Fibroblast of skin of abdomen (primary cell): ENCODE measurements at regions not wholly inside any gene's neighbourhood (a gene's known extent, or its start where the extent isn't known, plus 50 kb on each side); places are given as distances from the start of the nearest gene placed in this dataset.

Experiments
- DNase-seq: peaks from one replicate; pipeline ENCODE4 v3.0.0-alpha.2; 2013

DNA sequence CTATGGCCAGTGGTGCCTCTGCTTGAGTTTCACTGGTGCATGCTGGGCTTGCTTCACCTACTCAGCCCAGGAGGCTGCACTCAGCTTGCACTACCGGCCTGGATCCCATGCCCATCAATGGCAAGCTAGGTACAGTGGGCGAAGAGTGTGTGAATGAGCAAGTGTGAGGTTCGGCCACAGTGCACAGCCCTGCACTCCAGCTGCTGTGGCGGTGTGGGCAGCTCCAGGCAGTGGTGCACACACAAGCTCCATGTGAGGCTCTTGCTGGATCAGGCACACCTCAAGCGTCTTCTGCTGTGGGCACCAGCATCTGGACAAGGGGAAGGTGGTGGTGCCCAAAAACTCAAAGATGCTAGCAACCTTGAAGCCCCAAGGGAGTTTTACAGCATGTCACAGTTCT lies 820.9 kb upstream of the LCORL start:
- no peak for DNase-seq

GRCh38 chr4:18840481-18840880 lies 818.9 kb upstream of the LCORL start:
- DNase-seq: no peak

DNA sequence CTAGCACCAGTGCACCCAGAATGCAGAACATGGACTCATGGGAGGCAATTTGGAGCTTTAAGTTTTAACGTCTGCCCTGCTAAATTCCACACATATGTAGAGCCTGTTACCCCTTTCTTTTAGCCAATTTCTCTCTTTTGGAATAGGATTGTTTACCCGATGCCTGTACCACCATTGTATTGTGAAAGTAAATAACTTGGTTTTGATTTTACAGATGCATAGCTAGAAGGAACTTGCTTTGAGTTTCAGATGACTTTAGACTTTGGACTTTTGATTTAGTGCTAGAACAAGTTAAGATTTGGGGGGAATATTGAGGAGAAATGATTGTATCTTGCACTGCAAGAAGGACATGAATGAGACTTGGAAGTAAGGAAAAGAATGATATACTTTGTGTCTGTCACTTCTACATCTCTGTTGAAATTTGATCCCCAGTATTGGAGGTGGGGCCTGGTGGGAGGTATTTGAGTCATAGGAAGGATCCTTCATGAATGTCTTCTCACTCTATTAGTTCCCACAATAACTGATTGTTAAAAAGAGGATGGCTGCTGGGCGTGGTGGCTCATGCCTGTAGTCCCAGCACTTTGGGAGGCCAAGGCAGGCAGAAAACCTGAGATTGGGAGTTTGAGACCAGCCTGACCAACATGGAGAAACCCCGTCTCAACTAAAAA lies 794.8 kb upstream of the LCORL start:
- DNase-seq: no peak

GRCh38 chr4:18815779-18816173 lies 794.2 kb upstream of the LCORL start:
- DNase-seq: no peak

GRCh38 chr4:18815081-18815778 lies 793.7 kb upstream of the LCORL start:
- DNase-seq: no peak

DNA sequence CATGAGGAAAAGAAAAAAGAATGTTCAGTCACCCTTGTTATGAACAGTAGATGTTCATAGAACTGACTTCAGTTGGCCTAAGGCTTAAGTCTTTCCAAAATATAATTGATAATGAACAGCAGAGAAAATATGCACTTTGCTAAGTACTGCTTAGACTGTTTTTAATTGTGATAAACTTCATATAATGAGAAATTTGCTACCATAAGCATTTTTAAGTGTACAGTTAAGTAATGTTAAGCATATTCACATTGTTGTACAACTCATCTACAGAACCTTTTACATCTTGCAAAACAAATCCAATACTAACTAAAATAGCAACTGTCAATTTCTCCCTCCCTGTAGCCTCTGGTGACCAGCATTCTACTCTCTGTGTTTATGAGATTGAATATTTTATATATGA lies 792.2 kb upstream of the LCORL start:
- no peak for DNase-seq

- DNase-seq: no peak
Observed at GRCh38 chr4:18813055-18813454, 791.5 kb upstream of the LCORL start.

DNA sequence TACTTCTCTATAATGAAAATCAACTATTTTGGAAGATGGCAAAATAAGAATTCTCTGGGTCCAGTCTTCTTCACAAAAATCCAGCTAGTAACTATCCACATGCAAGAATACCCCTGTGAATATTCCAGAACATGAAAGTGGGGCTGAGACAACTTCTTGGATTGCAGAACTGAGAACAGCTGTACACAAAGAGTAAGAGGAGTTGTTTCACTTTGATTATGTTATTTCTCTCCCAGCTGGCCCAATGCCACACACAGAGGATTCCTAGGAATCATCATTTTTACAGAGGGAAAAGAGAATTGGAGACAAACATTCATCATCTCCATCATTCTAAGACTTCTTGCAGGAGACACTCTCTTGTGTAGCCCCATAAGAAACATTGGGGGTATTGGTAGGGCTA lies 782.2 kb upstream of the LCORL start:
- no peak for DNase-seq

DNA sequence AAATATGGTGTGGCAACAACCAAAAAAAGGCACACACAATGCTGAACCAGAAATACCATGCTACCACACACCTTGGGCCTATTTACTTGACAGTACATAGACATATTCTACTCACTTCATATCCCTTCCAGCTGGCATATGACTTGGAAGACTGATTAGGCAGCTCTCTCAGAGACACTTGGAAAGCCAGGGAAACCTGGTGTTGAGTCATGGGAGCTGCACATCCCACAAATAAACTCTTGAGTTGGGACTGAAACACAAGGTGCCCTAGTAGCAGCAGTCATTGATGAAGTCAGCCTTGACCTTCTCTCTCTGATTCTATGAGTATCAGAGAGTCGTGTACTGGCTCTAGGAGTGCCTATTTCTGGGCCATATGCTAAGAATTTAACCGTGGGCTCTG lies 776.6 kb upstream of the LCORL start:
- DNase-seq: no peak

DNA sequence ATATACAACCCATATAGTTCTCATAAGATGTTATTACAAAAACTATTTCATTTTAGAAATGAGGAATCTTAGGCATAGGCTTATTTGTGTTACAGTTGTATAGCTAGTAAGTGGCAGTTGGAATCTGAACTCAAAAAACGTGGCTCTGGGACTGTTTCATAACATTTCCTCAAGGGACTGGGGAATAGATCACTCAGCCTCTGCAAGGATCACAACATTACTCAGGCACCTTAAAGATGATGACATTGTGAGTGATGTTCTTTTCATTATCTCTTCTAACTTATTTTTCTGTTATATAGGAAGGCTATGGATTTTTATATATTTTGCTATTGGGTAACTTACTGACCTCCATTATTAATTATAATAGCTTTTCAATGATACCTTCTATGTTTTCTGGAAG lies 774.2 kb upstream of the LCORL start:
- DNase-seq: no peak

- DNase-seq: no peak
Observed at GRCh38 chr4:18777190-18777930, 755.8 kb upstream of the LCORL start.

GRCh38 chr4:18767921-18768320 lies 746.4 kb upstream of the LCORL start:
- DNase-seq: no peak

- no peak for DNase-seq
Observed at GRCh38 chr4:18756671-18757070, 735.1 kb upstream of the LCORL start.

- no peak for DNase-seq
Observed at GRCh38 chr4:18754180-18754579, 732.6 kb upstream of the LCORL start.

DNA sequence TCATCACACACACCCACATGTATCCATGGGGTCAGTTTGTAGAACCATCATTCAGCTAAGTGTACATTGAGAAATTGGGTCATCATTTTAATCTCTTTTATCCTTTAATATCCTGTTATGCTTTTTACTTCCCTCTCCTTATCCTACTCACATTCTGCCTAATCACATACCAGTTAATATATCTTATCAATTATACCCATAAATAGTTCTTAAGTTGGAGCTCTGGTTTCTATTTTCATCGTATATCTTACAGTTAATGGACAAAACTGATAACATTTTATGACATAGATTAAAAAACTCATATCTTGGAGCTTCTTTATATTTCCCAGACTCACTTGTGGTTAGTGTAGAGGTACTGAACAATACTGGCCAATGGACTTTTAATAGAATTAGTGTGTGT lies 729.5 kb upstream of the LCORL start:
- DNase-seq: no peak

DNA sequence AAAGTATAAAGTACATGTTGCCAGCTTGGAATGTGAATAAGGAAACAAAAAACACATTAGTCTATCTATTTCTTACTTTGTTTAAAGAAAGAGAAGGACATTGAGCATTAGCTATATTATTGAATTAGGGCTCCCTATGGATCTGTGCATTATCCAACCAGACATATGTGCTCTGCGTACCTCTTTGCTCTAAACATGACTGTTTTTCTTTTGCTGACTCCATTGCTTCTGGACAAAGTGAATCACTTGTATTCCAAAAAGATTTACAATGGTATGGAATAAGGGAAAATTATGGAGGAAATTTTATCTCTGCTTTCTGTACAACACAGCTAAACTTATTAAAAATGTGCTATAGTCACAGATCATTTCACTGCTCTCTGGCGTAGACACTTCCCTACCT lies 727.8 kb upstream of the LCORL start:
- DNase-seq: no peak

DNA sequence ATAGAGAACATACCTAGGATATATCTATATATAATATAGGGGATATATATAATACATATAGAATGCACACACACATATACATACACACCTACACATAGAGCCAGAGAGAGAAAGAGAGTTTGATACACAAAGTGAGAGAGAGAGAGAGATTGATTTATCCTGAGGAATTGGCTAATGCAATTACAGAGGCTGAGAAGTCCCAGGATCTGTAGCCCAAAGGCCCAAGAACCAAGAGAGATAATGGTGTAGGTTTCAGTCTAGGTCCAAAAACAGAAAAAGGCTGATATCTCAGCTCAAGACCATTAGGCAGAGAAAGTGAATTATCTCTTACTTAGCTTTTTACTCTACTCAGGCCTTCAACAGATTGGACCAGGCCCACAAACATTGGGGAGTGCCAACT lies 715.0 kb upstream of the LCORL start:
- no peak for DNase-seq

DNA sequence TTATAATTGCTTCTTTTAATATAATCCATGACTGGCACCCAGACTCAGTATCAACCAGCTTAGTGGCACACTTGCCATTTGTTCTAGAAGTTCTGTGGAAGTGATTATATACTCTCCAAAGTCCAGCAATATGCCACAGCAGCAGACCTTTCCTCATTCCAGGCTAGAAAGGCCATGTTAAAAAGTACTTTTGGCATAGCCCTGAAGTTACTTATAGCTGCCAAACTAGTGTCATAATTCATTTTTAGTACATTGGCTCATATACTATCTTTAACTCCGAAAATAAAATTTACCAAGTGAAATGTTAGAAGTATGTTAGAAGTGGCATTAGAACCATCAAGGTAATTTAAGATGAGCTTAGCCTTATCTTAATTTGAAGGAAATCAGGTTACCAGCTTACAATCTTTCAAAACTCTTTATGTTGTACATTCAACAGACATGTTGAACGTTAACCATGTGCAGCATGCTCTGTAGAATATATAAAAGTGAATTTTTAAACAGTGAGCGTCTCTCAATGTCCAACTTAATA lies 714.2 kb upstream of the LCORL start:
- no peak for DNase-seq

GRCh38 chr4:18734405-18734804 lies 712.9 kb upstream of the LCORL start:
- no peak for DNase-seq

DNA sequence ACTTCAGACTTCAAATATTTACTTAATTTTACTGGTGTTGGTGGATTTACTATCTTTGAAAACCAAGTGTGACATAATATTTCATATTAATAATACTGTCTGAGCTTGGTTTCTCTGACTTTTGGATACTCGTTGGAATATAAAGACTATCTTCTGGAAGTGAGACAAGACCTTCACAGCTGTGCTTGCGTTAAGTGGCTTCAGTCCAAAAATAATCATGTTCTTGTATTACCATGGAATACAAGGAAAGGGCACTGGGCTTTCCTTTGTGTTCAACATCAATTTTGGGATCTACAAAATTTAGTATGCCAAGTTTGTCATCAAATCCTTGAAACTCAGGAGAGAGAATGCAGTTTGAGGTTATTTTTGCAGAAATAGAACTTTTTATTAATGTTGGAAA lies 712.4 kb upstream of the LCORL start:
- no peak for DNase-seq

DNA sequence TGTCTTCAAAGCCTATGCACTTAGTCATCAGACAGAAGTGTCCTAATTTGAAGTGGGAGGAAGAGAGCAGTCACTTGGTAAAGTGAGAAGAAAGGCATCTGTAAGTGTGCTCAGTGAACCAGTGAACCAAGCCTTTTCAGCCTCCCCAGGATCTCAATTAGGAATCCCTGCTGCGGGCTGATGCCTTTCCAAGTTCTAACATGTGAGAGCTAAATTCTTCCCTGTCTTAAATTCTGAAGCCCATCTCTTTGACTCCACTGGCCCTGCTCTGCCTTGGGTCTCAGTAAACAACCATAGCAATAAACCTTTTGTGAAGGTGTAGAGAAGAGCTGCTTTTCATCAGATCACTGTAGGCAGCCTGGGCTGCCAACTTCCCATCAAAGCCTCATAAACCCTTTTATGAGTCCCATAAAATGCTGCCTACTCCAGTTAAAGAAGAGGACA lies 701.2 kb upstream of the LCORL start:
- no peak for DNase-seq

DNA sequence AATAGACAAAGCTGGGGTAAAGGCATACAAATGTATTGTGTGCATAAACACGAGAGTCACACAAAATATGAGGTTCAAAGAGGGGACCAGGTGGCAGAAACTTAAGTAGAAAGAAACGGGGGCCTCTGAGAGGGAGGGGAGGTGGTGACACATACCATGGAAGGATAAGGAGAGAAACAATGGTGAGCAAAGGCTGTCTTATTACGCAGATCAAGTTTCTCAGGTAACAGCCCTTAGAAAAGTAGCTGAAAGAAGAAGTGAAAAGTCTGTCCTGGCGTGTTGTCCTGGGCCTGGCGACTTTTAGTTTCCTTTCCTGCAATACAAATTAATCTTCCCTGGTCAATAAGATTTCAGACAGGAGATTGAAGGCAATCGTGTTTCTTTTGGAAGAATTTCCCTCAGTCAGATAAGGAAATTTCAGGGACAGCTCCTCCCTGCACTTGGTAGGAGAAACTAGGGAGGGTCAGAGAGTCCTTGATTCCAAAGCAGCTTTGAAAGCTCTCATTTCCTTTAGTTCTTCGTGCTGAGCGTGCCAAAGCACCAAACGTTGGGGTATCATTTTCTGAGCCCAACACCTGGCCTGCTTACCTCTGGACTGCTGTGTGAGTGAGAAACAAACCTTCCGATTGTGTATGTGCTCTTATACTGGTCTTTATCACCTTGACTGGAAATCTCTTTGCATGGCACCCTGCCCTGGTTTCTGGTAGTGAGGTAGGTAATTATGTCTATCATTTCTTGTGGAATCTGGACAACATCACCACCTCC lies 676.7 kb upstream of the LCORL start:
- no peak for DNase-seq
